Activated naive CD8-positive, alpha-beta T cell treated with anti-CD3 and anti-CD28 coated beads, Interleukin-2, amount 50 U/mL, for 24 hours (primary cell): ENCODE measurements at regions not wholly inside any gene's neighbourhood (a gene's known extent, or its start where the extent isn't known, plus 50 kb on each side); places are given as distances from the start of the nearest gene placed in this dataset.
"Not testable (repeated sequence)": the region's sequence is repeated elsewhere in the genome, so short reads cannot be mapped to it uniquely, and the experiment has no call there.

Experiments
- ATAC-seq: fragments of 150-1000 bp; cut with Tn5 transposase; one replicate; pipeline ENCODE4 v1.10.0; 2021
- DNase-seq: peaks from one replicate; pipeline ENCODE4 v3.0.0; 2021
- H3K27ac Mint-ChIP-seq: one replicate; pipeline ENCODE4 v1.8.0; 2021; ENCODE audit warnings: mild to moderate bottlenecking, mixed read lengths
- H3K27me3 Mint-ChIP-seq: one replicate; pipeline ENCODE4 v1.8.0; 2021; ENCODE audit warnings: mixed read lengths
- H3K36me3 Mint-ChIP-seq: one replicate; pipeline ENCODE4 v1.8.0; 2021; ENCODE audit warnings: low read depth, mixed read lengths
- H3K4me1 Mint-ChIP-seq: one replicate; pipeline ENCODE4 v1.8.0; 2021; ENCODE audit warnings: mixed read lengths
- H3K4me3 Mint-ChIP-seq: one replicate; pipeline ENCODE4 v1.8.0; 2021; ENCODE audit warnings: mild to moderate bottlenecking, moderate library complexity, mixed read lengths
- H3K9me3 Mint-ChIP-seq: one replicate; pipeline ENCODE4 v1.8.0; 2021; ENCODE audit warnings: mixed read lengths

DNA sequence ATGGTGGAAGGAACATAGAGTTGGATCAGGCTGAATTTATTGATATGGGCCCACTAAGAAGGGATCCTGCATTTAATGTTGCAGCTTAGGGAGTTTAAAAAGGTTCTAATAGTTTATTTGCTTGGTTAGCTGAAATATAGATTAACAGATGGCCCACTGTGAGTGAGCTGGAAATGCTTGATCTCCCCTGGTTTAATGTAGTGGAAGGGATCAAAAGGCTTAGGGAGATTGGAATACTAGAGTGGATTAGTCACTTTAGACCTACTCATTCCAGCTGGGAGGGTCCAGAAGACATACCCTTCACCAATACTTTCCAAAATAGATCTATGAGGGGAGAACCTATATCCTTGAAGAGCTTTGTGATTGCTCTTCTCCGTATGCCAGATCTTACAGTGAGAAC is 130.1 kb upstream of the ZC3H12C start:
- no peaks in the 10 kb centered on the region for H3K36me3 Mint-ChIP-seq
- no peak overlapping the region for H3K4me3 Mint-ChIP-seq
- H3K27ac Mint-ChIP-seq: no peak overlapping the region
- no peaks in the 10 kb centered on the region for H3K27me3 Mint-ChIP-seq
- ATAC-seq (no peak), DNase-seq (no peak)
- H3K4me1 Mint-ChIP-seq: peaks cover 16% of the 10 kb centered on the region
- H3K9me3 Mint-ChIP-seq: no peaks in the 10 kb centered on the region

DNA sequence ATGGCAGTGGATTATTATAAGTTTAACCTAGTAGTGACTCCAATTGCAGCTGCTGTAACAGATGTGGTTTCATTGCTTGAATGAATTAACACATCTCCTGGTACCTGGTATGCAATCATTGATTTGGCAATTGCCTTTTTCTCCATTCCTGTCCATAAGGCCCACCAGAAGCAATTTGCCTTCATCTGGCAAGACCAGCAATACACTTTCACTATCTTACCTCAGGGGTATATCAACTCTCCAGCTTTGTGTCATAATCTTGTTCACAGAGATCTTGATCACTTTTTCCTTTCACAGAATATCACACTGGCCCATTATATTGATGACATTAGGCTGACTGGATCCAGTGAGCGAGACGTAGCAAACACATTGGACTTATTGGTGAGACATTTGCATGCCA is 128.7 kb upstream of the ZC3H12C start:
- no peak overlapping the region for H3K27ac Mint-ChIP-seq
- H3K9me3 Mint-ChIP-seq: no peaks in the 10 kb centered on the region
- no peaks in the 10 kb centered on the region for H3K27me3 Mint-ChIP-seq
- ATAC-seq (no peak), DNase-seq (no peak)
- H3K36me3 Mint-ChIP-seq: no peaks in the 10 kb centered on the region
- peaks cover 20% of the 10 kb centered on the region for H3K4me1 Mint-ChIP-seq
- no peak overlapping the region for H3K4me3 Mint-ChIP-seq

- not testable (repeated sequence) for DNase-seq, ATAC-seq, H3K27me3 Mint-ChIP-seq, H3K36me3 Mint-ChIP-seq, H3K4me3 Mint-ChIP-seq, H3K9me3 Mint-ChIP-seq
- peaks cover 24% of the 10 kb centered on the region for H3K4me1 Mint-ChIP-seq
- H3K27ac Mint-ChIP-seq: peak overlapping the region; percentile 49
These were observed 127.7 kb upstream of the ZC3H12C start for GRCh38 chr11:109965445-109965844.

DNA sequence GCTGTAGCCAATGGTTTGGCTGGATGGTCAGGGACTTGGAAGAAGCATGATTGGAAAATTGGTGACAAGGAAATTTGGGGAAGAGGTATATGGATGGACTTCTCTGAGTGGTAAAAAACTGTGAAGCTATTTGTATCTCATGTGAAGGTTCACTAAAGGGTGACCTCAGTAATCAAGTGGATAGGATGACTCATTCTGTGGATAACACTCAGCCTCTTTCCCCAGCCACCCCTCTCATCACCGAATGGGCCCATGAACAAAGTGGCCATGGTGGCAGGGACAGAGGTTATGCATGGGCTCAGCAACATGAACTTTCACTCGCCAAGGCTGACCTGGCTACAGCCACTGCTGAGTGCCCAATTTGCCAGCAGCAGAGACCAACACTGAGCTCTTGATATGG is 127.3 kb upstream of the ZC3H12C start:
- H3K27me3 Mint-ChIP-seq, DNase-seq, H3K36me3 Mint-ChIP-seq, H3K4me3 Mint-ChIP-seq, H3K9me3 Mint-ChIP-seq: not testable (repeated sequence)
- peaks cover 28% of the 10 kb centered on the region for H3K4me1 Mint-ChIP-seq
- peak overlapping the region; percentile 49 for H3K27ac Mint-ChIP-seq
- ATAC-seq: peak; percentile 45

DNA sequence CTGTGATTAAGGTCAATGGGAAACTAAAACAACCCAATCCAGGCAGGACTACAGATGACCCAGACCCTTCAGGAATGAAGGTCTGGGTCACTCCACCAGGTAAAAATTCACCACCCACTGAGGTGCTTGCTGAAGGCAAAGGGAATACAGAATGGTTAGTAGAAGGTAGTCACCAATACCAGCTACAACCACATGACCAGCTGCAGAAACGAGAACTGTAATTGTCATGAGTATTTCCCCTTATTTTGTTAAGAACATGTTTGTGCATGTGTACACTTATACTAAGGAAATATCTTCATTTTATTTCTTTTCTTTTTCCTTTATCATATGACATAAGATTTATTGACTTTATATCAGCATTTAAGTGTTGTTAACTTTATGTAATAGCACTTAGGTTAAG is 126.1 kb upstream of the ZC3H12C start:
- not testable (repeated sequence) for H3K27me3 Mint-ChIP-seq, DNase-seq, H3K4me3 Mint-ChIP-seq, H3K9me3 Mint-ChIP-seq, ATAC-seq, H3K27ac Mint-ChIP-seq, H3K36me3 Mint-ChIP-seq
- peaks cover 41% of the 10 kb centered on the region for H3K4me1 Mint-ChIP-seq

DNA sequence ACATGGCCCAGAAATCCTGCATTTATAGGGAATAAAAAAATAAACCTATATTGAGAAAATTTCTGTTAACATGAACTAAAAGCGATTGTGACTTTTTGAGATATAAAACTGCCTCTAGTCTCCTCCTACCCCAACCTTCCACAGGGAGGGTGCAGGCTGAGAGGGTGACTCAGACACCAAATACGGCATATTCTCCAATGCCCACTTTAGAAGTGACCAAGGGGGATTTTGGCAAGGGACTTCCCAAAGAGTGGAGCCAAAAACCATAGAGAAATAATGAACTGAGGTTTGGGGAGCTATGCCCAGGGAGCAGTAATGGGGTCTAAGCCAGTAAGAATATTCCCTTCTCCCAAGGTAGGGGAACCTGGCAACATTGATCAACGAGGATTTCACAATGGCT is 124.9 kb upstream of the ZC3H12C start:
- H3K4me1 Mint-ChIP-seq: peaks cover 50% of the 10 kb centered on the region

GRCh38 chr11:109968781-109969180 is 124.4 kb upstream of the ZC3H12C start:
- DNase-seq (no peak), ATAC-seq (no peak)
- no peak overlapping the region for H3K27ac Mint-ChIP-seq
- H3K9me3 Mint-ChIP-seq: no peaks in the 10 kb centered on the region
- no peaks in the 10 kb centered on the region for H3K36me3 Mint-ChIP-seq
- H3K4me3 Mint-ChIP-seq: no peak overlapping the region
- peaks cover 5% of the 10 kb centered on the region for H3K27me3 Mint-ChIP-seq
- peaks cover 50% of the 10 kb centered on the region for H3K4me1 Mint-ChIP-seq

More for the DNA sequence above, 124.9 kb upstream of the ZC3H12C start:
- no peak for ATAC-seq
- Mint-ChIP-seq H3K36me3 (no peaks in the 10 kb centered on the region), H3K27ac (no peak overlapping the region), H3K27me3 (peaks cover 3% of the 10 kb centered on the region), H3K4me3 (no peak overlapping the region), H3K9me3 (no peaks in the 10 kb centered on the region)
- DNase-seq: no peak

- Mint-ChIP-seq H3K27ac (peak overlapping the region; percentile 80), H3K4me1 (peaks cover 47% of the 10 kb centered on the region), H3K4me3 (no peak overlapping the region), H3K27me3 (peaks cover 13% of the 10 kb centered on the region), H3K9me3 (no peaks in the 10 kb centered on the region), H3K36me3 (no peaks in the 10 kb centered on the region)
- DNase-seq: no peak
- ATAC-seq: peak; percentile 81
These were observed 122.5 kb upstream of the ZC3H12C start for GRCh38 chr11:109970516-109971183.

- ATAC-seq: peak; percentile 58
- Mint-ChIP-seq H3K4me1 (peaks cover 42% of the 10 kb centered on the region), H3K36me3 (no peaks in the 10 kb centered on the region), H3K9me3 (no peaks in the 10 kb centered on the region), H3K27me3 (peaks cover 13% of the 10 kb centered on the region), H3K27ac (peak overlapping the region; percentile 80), H3K4me3 (no peak overlapping the region)
- no peak for DNase-seq
These were observed 122.0 kb upstream of the ZC3H12C start for GRCh38 chr11:109971184-109971523.

DNA sequence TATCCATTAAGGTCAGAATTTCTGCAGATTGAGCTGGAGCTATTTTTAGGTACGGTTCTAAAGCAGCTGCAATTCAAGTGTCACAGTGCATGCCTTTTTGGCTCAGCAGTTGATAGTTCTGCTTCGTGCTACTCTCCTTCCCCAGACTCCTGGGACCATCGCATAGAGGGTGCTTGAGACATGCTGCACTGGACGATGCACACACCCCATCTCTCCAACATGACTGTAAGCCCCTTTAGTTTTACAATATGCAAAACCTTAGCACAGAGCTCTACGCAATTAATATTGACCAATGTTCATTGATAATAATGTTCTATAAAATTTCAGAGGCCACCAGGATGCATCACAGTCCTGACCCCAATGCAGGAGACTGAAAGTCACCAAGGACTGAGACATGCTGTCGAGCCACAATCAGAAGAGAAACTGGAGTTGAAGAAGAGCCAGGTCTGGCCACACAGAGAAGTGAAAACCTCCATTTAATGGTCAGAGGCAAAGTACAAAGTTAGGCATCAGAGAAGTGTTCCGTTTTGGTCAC is 120.9 kb upstream of the ZC3H12C start:
- no peaks in the 10 kb centered on the region for H3K9me3 Mint-ChIP-seq
- peaks cover 38% of the 10 kb centered on the region for H3K4me1 Mint-ChIP-seq
- no peak overlapping the region for H3K4me3 Mint-ChIP-seq
- no peaks in the 10 kb centered on the region for H3K36me3 Mint-ChIP-seq
- peaks cover 13% of the 10 kb centered on the region for H3K27me3 Mint-ChIP-seq
- H3K27ac Mint-ChIP-seq: no peak overlapping the region
- no peak for ATAC-seq
- no peak for DNase-seq

DNA sequence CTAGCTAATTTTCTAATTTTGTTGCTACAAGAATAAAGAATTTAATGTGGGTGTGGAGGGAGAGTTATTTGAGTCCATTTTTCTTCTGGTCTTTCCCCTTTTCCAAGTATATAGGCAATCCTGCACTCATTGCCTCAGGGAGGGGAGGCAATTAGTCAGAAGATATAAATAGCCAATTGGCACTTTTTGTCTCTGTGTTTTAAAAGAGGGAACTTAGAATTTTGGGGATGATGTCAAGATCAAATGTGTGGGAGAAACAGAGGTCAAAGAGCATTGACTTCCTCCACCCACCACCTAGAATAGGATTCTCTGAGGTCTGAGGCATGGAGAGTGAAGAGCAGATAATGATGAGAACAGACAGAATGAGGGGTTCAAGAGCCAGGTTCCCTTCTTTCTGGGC is 120.3 kb upstream of the ZC3H12C start:
- Mint-ChIP-seq H3K27ac (no peak overlapping the region), H3K4me3 (no peak overlapping the region), H3K4me1 (peaks cover 38% of the 10 kb centered on the region), H3K27me3 (peaks cover 13% of the 10 kb centered on the region), H3K36me3 (no peaks in the 10 kb centered on the region), H3K9me3 (no peaks in the 10 kb centered on the region)
- DNase-seq (no peak), ATAC-seq (no peak)

DNA sequence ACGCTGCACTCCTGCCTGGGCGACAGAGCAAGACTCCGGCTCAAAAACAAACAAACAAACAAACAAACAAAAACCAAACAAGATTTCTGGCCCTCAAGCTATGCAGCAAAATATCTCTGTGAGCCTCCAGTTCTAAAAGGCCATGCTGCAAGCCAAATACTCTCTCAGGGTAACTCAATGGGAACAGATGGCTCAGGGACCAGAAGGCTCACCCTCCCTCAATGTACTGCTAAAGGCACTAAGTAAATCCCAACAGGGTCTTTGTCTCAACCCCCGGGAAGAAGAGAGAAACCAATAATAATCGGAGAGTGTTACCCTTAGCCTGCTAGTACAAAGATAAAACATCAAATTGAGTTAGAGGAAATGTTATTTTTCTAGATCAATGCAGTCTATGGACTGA is 119.7 kb upstream of the ZC3H12C start:
- peaks cover 35% of the 10 kb centered on the region for H3K4me1 Mint-ChIP-seq
- H3K9me3 Mint-ChIP-seq: no peaks in the 10 kb centered on the region
- H3K36me3 Mint-ChIP-seq: no peaks in the 10 kb centered on the region
- H3K4me3 Mint-ChIP-seq: no peak overlapping the region
- peaks cover 14% of the 10 kb centered on the region for H3K27me3 Mint-ChIP-seq
- ATAC-seq (no peak), DNase-seq (no peak)
- no peak overlapping the region for H3K27ac Mint-ChIP-seq

- Mint-ChIP-seq H3K4me1 (peaks cover 32% of the 10 kb centered on the region), H3K27me3 (peaks cover 18% of the 10 kb centered on the region), H3K27ac (no peak overlapping the region), H3K9me3 (no peaks in the 10 kb centered on the region), H3K4me3 (no peak overlapping the region), H3K36me3 (no peaks in the 10 kb centered on the region)
- no peak for DNase-seq
- ATAC-seq: no peak
These were observed 118.7 kb upstream of the ZC3H12C start for GRCh38 chr11:109974523-109974922.

DNA sequence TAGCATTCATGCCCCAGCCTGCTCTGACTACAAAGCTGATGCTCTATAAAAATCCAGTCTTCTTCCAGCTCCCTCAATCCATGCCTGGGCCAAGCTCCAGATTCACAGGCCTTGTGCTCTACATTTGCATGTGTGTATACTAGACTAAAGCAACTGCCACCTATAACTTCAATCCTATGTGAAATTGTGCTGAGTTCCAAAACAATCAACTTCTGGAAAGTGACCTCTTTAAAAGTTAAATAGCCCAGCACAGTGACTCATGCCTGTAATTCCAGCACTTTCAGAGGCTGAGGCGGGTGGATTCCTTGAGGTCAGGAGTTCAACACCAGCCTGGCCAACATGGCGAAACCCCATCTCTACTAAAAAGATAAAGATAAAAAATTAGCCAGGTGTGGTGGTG is 114.3 kb upstream of the ZC3H12C start:
- Mint-ChIP-seq H3K27me3 (peaks cover 31% of the 10 kb centered on the region), H3K27ac (no peak overlapping the region), H3K4me1 (peaks cover 3% of the 10 kb centered on the region), H3K4me3 (no peak overlapping the region), H3K9me3 (peaks cover 3% of the 10 kb centered on the region), H3K36me3 (no peaks in the 10 kb centered on the region)
- DNase-seq: no peak
- ATAC-seq: no peak

GRCh38 chr11:109981031-109981636 is 112.1 kb upstream of the ZC3H12C start:
- Mint-ChIP-seq H3K36me3 (no peaks in the 10 kb centered on the region), H3K27me3 (peaks cover 23% of the 10 kb centered on the region), H3K4me3 (no peak overlapping the region), H3K27ac (no peak overlapping the region), H3K4me1 (peaks cover 15% of the 10 kb centered on the region), H3K9me3 (peaks cover 3% of the 10 kb centered on the region)
- DNase-seq (no peak), ATAC-seq (no peak)
